MCF 10A (cell line): ENCODE measurements at regions not wholly inside any gene's neighbourhood (a gene's known extent, or its start where the extent isn't known, plus 50 kb on each side); places are given as distances from the start of the nearest gene placed in this dataset.

Experiments
- BruUV-seq: library from RNA; stranded (reverse); fragments of 400-500 nt; replicated peaks from 2 replicates; lab custom pipeline; 2021; lab: Mats Ljungman, UMichigan
- CTCF ChIA-PET: fragments of 300-600 bp; sonication (Branson Sonifier 250); formaldehyde crosslinking; extraction: SDS; loops from one replicate; lab custom pipeline; 2021; ENCODE audit warnings: antibody characterized with exemption, inconsistent platforms; lab: Yijun Ruan, JAX
- POLR2A ChIA-PET: fragments of 300-600, 350-650 bp; sonication (Branson Sonifier 250); formaldehyde crosslinking; extraction: SDS; loops from one replicate; lab custom pipeline; 2020; ENCODE audit warnings: antibody characterized with exemption, inconsistent platforms; lab: Yijun Ruan, JAX
- DNase-seq: peaks from one replicate; pipeline ENCODE4 v3.0.0-alpha.2; 2018; ENCODE audit not compliant: unreplicated experiment
- H3K27ac Mint-ChIP-seq: one replicate; pipeline ENCODE4 v1.8.0; 2022; ENCODE audit warnings: mild to moderate bottlenecking, low read depth, mixed read lengths; ENCODE audit not compliant: unreplicated experiment
- H3K27me3 Mint-ChIP-seq: one replicate; pipeline ENCODE4 v1.8.0; 2022; ENCODE audit warnings: mixed read lengths; ENCODE audit not compliant: insufficient read depth, unreplicated experiment
- H3K36me3 Mint-ChIP-seq: one replicate; pipeline ENCODE4 v1.8.0; 2022; ENCODE audit warnings: mild to moderate bottlenecking, moderate library complexity, mixed read lengths; ENCODE audit not compliant: insufficient read depth, unreplicated experiment
- H3K4me1 Mint-ChIP-seq: one replicate; pipeline ENCODE4 v1.8.0; 2022; ENCODE audit warnings: mixed read lengths; ENCODE audit not compliant: insufficient read depth, unreplicated experiment
- H3K4me3 Mint-ChIP-seq: one replicate; pipeline ENCODE4 v1.8.0; 2022; ENCODE audit warnings: mild to moderate bottlenecking, moderate library complexity, mixed read lengths; ENCODE audit not compliant: unreplicated experiment
- H3K9me3 Mint-ChIP-seq: one replicate; pipeline ENCODE4 v1.8.0; 2022; ENCODE audit warnings: mixed read lengths; ENCODE audit not compliant: unreplicated experiment
- intact Hi-C: fragments of 100-400 bp; cut with micrococcal nuclease; formaldehyde crosslinking; loops from 2 replicates; pipeline ENCODE4 v1.14.1; 2022
- TF ChIP-seq, protein P1 (sequence below): fragments of 200-600 bp; IDR thresholded peaks from one replicate; pipeline ENCODE4 v1.8.0; 2022; ENCODE audit warnings: antibody characterized with exemption, mild to moderate bottlenecking; ENCODE audit not compliant: unreplicated experiment

DNA sequence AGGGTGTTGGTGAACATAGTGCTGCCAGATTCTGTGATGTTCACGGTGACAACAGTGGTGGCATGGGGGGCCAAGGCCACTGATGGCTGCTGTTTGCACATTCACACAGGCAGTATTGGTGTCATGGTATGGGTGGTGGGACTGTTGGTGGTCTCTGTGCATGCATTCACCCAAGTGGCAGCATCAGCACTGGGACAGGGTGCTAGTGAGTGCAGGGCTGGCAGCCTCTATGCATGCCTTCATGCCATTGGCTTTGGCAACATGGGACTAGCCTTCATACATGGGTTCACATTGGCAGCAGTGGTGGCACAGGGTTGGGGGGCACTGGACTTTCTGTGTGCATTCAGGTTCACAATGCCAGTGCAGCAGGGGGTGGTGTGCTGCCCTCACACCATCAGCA is 489.7 kb upstream of the FGF16 start:
- TF ChIP-seq, protein P1, sequence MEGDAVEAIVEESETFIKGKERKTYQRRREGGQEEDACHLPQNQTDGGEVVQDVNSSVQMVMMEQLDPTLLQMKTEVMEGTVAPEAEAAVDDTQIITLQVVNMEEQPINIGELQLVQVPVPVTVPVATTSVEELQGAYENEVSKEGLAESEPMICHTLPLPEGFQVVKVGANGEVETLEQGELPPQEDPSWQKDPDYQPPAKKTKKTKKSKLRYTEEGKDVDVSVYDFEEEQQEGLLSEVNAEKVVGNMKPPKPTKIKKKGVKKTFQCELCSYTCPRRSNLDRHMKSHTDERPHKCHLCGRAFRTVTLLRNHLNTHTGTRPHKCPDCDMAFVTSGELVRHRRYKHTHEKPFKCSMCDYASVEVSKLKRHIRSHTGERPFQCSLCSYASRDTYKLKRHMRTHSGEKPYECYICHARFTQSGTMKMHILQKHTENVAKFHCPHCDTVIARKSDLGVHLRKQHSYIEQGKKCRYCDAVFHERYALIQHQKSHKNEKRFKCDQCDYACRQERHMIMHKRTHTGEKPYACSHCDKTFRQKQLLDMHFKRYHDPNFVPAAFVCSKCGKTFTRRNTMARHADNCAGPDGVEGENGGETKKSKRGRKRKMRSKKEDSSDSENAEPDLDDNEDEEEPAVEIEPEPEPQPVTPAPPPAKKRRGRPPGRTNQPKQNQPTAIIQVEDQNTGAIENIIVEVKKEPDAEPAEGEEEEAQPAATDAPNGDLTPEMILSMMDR = no peak
- no peaks in the 10 kb centered on the region for H3K36me3 Mint-ChIP-seq
- H3K4me3 Mint-ChIP-seq = no peak overlapping the region
- POLR2A ChIA-PET = no interaction called here
- H3K4me1 Mint-ChIP-seq = no peaks in the 10 kb centered on the region
- CTCF ChIA-PET = no interaction called here
- no peak overlapping the region for H3K27ac Mint-ChIP-seq
- no peak for DNase-seq
- H3K9me3 Mint-ChIP-seq = peaks cover 52% of the 10 kb centered on the region
- intact Hi-C loops = no loop called here
- no TSS peak for BruUV-seq
- H3K27me3 Mint-ChIP-seq = no peaks in the 10 kb centered on the region

DNA sequence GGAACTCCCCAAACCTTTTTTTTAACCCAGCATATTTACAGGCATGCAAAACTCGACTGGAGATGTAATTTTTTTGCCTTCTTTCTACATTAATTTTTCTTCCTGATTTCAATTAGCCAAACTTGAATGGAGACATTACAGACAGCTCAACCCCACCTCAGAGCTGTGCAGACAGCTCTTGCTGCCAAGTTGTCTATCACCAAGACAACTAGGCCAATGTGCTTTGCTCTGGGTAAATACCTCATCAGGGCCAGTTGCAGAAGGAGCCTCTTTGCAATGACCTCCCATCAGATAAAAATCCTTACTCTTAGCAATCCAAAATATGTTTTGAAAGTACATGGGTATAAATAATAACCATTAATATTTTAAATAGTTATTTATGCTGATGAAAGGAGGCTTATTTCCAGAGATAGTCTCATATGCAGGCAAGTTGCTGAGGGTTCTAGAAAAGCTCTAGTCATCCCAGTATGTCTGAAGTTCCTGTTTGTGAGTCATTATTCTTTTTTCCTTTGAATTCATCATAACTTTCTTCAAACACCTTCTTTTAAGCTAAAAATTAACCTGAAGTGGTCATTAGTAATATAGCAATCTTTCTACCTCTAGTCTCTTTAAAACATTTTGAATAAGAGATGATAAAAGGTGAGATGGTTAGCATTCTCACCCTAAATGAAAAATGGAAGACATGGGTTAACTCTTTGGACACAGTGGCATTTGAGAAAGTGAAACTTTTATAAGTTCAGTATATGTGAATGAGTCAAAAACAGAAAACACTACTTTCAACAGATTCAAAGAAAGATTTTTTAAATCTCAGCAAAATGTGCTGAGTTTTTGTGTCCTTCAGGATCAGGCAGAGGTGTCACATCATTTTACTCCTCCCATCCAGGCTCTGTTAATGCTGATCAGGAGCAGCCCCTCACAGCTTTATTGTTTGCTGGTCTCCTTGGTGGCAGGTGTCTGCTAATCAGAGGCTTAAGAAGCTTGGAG is 475.5 kb upstream of the FGF16 start:
- H3K9me3 Mint-ChIP-seq = peaks cover 22% of the 10 kb centered on the region
- no peaks in the 10 kb centered on the region for H3K27me3 Mint-ChIP-seq
- TF ChIP-seq, protein P1 = no peak
- no peaks in the 10 kb centered on the region for H3K36me3 Mint-ChIP-seq
- no peak overlapping the region for H3K27ac Mint-ChIP-seq
- no peak for DNase-seq
- intact Hi-C loops = no loop called here
- H3K4me3 Mint-ChIP-seq = no peak overlapping the region
- CTCF ChIA-PET = no interaction called here
- no peaks in the 10 kb centered on the region for H3K4me1 Mint-ChIP-seq
- no TSS peak for BruUV-seq
- POLR2A ChIA-PET = no interaction called here

GRCh38 chrX:76977452-76977851 is 469.7 kb upstream of the FGF16 start:
- Mint-ChIP-seq H3K36me3 (no peaks in the 10 kb centered on the region), H3K9me3 (peaks cover 36% of the 10 kb centered on the region), H3K4me1 (no peaks in the 10 kb centered on the region), H3K4me3 (no peak overlapping the region), H3K27ac (no peak overlapping the region), H3K27me3 (no peaks in the 10 kb centered on the region)
- DNase-seq = no peak
- BruUV-seq = no TSS peak
- intact Hi-C loops = no loop called here
- TF ChIP-seq, protein P1 = no peak
- CTCF ChIA-PET = no interaction called here
- POLR2A ChIA-PET = no interaction called here

DNA sequence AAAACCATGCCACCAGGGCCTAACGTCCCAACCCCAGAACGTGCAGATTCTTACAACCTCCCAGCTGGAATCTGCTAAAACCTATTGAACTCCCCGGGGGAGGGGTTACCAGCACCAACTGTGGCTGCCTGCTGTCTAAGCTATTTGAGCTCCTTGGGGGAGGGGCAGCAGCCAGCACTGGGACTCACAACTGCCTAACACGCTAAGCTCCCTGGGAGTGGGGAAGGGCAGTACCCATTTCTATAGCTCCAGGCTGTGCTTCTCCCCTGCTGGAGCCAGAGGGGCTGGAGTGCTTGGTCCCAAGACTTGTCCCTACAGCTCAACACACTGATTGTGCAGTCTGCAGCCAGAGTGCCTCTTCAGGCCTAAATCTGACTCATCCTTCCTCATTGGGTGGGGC is 459.8 kb upstream of the FGF16 start:
- no TSS peak for BruUV-seq
- H3K27ac Mint-ChIP-seq = no peak overlapping the region
- ChIA-PET POLR2A (no interaction called here), CTCF (no interaction called here)
- no peaks in the 10 kb centered on the region for H3K27me3 Mint-ChIP-seq
- intact Hi-C loops = no loop called here
- DNase-seq = no peak
- H3K9me3 Mint-ChIP-seq = peaks cover 39% of the 10 kb centered on the region
- no peak overlapping the region for H3K4me3 Mint-ChIP-seq
- no peaks in the 10 kb centered on the region for H3K36me3 Mint-ChIP-seq
- H3K4me1 Mint-ChIP-seq = no peaks in the 10 kb centered on the region
- TF ChIP-seq, protein P1 = no peak
